Upper lobe of left lung (tissue), 4 donors: ENCODE measurements at regions not wholly inside any gene's neighbourhood (a gene's known extent, or its start where the extent isn't known, plus 50 kb on each side); places are given as distances from the start of the nearest gene placed in this dataset.

Experiments used
- POLR2A ChIP-seq, 4 donors: fragments of 450-650 bp; IDR thresholded peaks; one replicate each; pipeline ENCODE4 v1.5.1; 2016 to 2017; ENCODE audit warnings: antibody characterized with exemption in 4 of 4, mild to moderate bottlenecking in 2 of 4
- TF ChIP-seq, protein P1 (sequence below), 6 experiments: fragments of 450-650 bp in 4 of 6; fragments of 200-600 bp in 2 of 6; sonication (generic) in 2 of 6; IDR thresholded peaks; one replicate each; pipeline ENCODE4 v1.5.1; 2016 to 2019; ENCODE audit warnings: antibody characterized with exemption in 6 of 6

DNA sequence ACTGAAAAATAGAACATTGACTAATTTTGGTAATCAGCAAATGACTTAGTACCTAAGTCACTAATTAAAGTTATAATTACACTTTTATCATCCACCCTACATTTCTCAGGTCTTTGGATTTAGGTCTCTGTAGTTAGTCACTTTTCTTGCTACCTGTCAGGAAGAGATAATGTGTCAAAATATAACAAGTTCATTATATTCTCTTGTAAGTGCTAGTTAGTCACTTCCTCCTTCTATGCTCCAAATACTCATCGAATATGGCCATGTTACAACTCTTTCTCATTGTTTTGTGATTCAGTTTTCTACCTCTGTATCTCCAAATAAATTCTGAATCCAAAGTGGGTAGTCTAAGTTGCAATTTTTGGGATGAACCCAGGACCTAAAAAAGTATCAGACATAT is 163.5 kb upstream of the KIF2B start:
- TF ChIP-seq POLR2A (IDR thresholded peaks at IDR 0.05), result no peak
- TF ChIP-seq, protein P1, sequence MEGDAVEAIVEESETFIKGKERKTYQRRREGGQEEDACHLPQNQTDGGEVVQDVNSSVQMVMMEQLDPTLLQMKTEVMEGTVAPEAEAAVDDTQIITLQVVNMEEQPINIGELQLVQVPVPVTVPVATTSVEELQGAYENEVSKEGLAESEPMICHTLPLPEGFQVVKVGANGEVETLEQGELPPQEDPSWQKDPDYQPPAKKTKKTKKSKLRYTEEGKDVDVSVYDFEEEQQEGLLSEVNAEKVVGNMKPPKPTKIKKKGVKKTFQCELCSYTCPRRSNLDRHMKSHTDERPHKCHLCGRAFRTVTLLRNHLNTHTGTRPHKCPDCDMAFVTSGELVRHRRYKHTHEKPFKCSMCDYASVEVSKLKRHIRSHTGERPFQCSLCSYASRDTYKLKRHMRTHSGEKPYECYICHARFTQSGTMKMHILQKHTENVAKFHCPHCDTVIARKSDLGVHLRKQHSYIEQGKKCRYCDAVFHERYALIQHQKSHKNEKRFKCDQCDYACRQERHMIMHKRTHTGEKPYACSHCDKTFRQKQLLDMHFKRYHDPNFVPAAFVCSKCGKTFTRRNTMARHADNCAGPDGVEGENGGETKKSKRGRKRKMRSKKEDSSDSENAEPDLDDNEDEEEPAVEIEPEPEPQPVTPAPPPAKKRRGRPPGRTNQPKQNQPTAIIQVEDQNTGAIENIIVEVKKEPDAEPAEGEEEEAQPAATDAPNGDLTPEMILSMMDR (IDR thresholded peaks at IDR 0.05), result no peak
